H1 (cell line): ENCODE measurements at regions not wholly inside any gene's neighbourhood (a gene's known extent, or its start where the extent isn't known, plus 50 kb on each side); places are given as distances from the start of the nearest gene placed in this dataset.

Experiments used
- CTCF ChIA-PET: fragments of 300-600 bp; sonication (Branson Sonifier 250); formaldehyde crosslinking; loops from one replicate; lab custom pipeline; 2021; ENCODE audit not compliant: partially characterized antibody; lab: Charles Lee
- POLR2A ChIA-PET: fragments of 300-600 bp; sonication (Branson Sonifier 250); formaldehyde crosslinking; loops from one replicate; lab custom pipeline; 2021; ENCODE audit warnings: inconsistent platforms; ENCODE audit not compliant: partially characterized antibody; lab: Charles Lee
- DNase-seq, 2 experiments: peaks; one replicate each; pipeline versions ENCODE4 v3.0.0 to v3.0.0-alpha.2; 2010 to 2022; ENCODE audit warnings: low spot score in 2 of 2, low read depth in 1 of 2, mixed read lengths in 1 of 2
- FAIRE-seq: peaks from 2 replicates; lab custom pipeline; 2011; peaks lifted over from hg19 to GRCh38; lab: Jason Lieb, UNC
- H2AFZ ChIP-seq: 2 replicates; pipeline ENCODE4 v1.8.1; 2012; ENCODE audit warnings: low read length, inconsistent platforms
- H2AK5ac ChIP-seq: 2 replicates; pipeline ENCODE4 v1.6.1; 2013; ENCODE audit warnings: low read depth, low read length
- H2BK120ac ChIP-seq: replicated peaks from 2 replicates; pipeline ENCODE3; 2013; ENCODE audit warnings: low read depth, low read length, inconsistent platforms
- H2BK12ac ChIP-seq: 2 replicates; pipeline ENCODE4 v1.6.1; 2013; ENCODE audit warnings: low read depth, low read length
- H2BK15ac ChIP-seq: 2 replicates; pipeline ENCODE4 v1.6.1; 2013; ENCODE audit warnings: low read length
- H2BK20ac ChIP-seq: 2 replicates; pipeline ENCODE4 v1.6.1; 2013; ENCODE audit warnings: low read length
- H2BK5ac ChIP-seq: 2 replicates; pipeline ENCODE4 v1.6.1; 2013; ENCODE audit warnings: low read depth, low read length
- H3K14ac ChIP-seq: 2 replicates; pipeline ENCODE4 v1.6.1; 2013; ENCODE audit warnings: inconsistent platforms; ENCODE audit not compliant: insufficient read length
- H3K18ac ChIP-seq: 2 replicates; pipeline ENCODE4 v1.6.1; 2013; ENCODE audit warnings: low read length; ENCODE audit errors: extremely low read depth
- H3K23ac ChIP-seq: 2 replicates; pipeline ENCODE4 v1.6.1; 2013; ENCODE audit warnings: inconsistent platforms; ENCODE audit not compliant: insufficient read length
- H3K23me2 ChIP-seq: 2 replicates; pipeline ENCODE4 v1.6.1; 2013; ENCODE audit warnings: low read depth, low read length
- H3K27ac ChIP-seq: 2 replicates; pipeline ENCODE4 v1.6.1; 2011; ENCODE audit warnings: low read depth, low read length, inconsistent platforms
- H3K27me3 ChIP-seq, 4 experiments: replicated peaks in 1 of 4; 1 replicate in 1 of 4; 2 replicates in 3 of 4; pipeline versions ENCODE4 v1.6.1 to v1.8.1; 2011 to 2013; ENCODE audit warnings: low read length in 3 of 4, mild to moderate bottlenecking in 3 of 4, inconsistent platforms in 2 of 4, mixed read lengths in 2 of 4, moderate library complexity in 1 of 4; ENCODE audit not compliant: control insufficient read depth in 3 of 4, insufficient read depth in 3 of 4; ENCODE audit errors: extremely low read depth in 1 of 4
- H3K36me3 ChIP-seq, 4 experiments: 2 replicates each; pipeline versions ENCODE4 v1.6.1 to v1.8.1; 2011 to 2013; ENCODE audit warnings: mild to moderate bottlenecking in 4 of 4, low read length in 3 of 4, moderate library complexity in 2 of 4, control low read depth in 1 of 4, inconsistent platforms in 1 of 4; ENCODE audit not compliant: insufficient read depth in 4 of 4, control insufficient read depth in 2 of 4
- H3K4ac ChIP-seq: replicated peaks from 2 replicates; pipeline ENCODE3; 2013; ENCODE audit warnings: low read length, low read depth, mixed read lengths, inconsistent platforms; ENCODE audit not compliant: insufficient read length
- H3K4me1 ChIP-seq, 4 experiments: replicated peaks in 1 of 4; 1 replicate in 1 of 4; 2 replicates in 3 of 4; pipeline versions ENCODE4 v1.6.1 to v1.8.1; 2011 to 2013; ENCODE audit warnings: low read length in 3 of 4, inconsistent platforms in 2 of 4, mixed read lengths in 1 of 4; ENCODE audit not compliant: insufficient read depth in 4 of 4, control insufficient read depth in 3 of 4
- H3K4me2 ChIP-seq, 2 experiments: 2 replicates each; pipeline versions ENCODE4 v1.6.1 to v1.8.1; 2011 to 2013; ENCODE audit warnings: low read depth in 2 of 2, low read length in 2 of 2, control low read depth in 1 of 2, inconsistent platforms in 1 of 2, mild to moderate bottlenecking in 1 of 2; ENCODE audit not compliant: insufficient read depth in 1 of 2
- H3K4me3 ChIP-seq, 4 experiments: fragments of 200-600, 300-600 bp in 1 of 4; sonication (generic), shearing (Covaris generic), sonication (Bioruptor Twin) in 1 of 4; 2 replicates each; pipeline versions ENCODE4 v1.5.1 to v1.8.1; 2011 to 2016; ENCODE audit warnings: low read length in 4 of 4, low read depth in 3 of 4, control low read depth in 2 of 4, inconsistent platforms in 2 of 4, mild to moderate bottlenecking in 2 of 4, mixed read lengths in 1 of 4, moderate library complexity in 1 of 4; ENCODE audit not compliant: insufficient read depth in 2 of 4; ENCODE audit errors: extremely low read depth in 1 of 4
- H3K56ac ChIP-seq: replicated peaks from 2 replicates; pipeline ENCODE3; 2013; ENCODE audit warnings: low read depth, mild to moderate bottlenecking, mixed read lengths, low read length, inconsistent platforms; ENCODE audit not compliant: insufficient read length
- H3K79me1 ChIP-seq: 2 replicates; pipeline ENCODE4 v1.6.1; 2013; ENCODE audit warnings: low read depth, low read length, control low read depth
- H3K79me2 ChIP-seq, 2 experiments: 2 replicates each; pipeline versions ENCODE4 v1.6.1 to v1.8.1; 2012 to 2013; ENCODE audit warnings: low read length in 2 of 2, mild to moderate bottlenecking in 2 of 2, inconsistent platforms in 1 of 2; ENCODE audit not compliant: insufficient read depth in 2 of 2, control insufficient read depth in 1 of 2
- H3K9ac ChIP-seq, 4 experiments: replicated peaks in 1 of 4; 1 replicate in 1 of 4; 2 replicates in 3 of 4; pipeline versions ENCODE4 v1.6.1 to v1.8.1; 2011 to 2013; ENCODE audit warnings: low read depth in 3 of 4, low read length in 3 of 4, control low read depth in 2 of 4, mild to moderate bottlenecking in 2 of 4, moderate library complexity in 2 of 4, inconsistent platforms in 1 of 4; ENCODE audit errors: extremely low read depth in 1 of 4
- H3K9me3 ChIP-seq, 2 experiments: 2 replicates each; pipeline versions ENCODE4 v1.6.1 to v1.8.1; 2012 to 2013; ENCODE audit warnings: mild to moderate bottlenecking in 2 of 2, moderate library complexity in 2 of 2, control low read depth in 1 of 2, inconsistent platforms in 1 of 2, low read depth in 1 of 2, low read length in 1 of 2, mixed read lengths in 1 of 2; ENCODE audit not compliant: insufficient read depth in 2 of 2
- H4K20me1 ChIP-seq, 2 experiments: replicated peaks in 1 of 2; 2 replicates each; pipeline versions ENCODE3 to v1.8.1; 2011 to 2013; ENCODE audit warnings: inconsistent platforms in 2 of 2, low read length in 2 of 2, mild to moderate bottlenecking in 1 of 2; ENCODE audit not compliant: insufficient read depth in 2 of 2, control insufficient read depth in 1 of 2
- H4K5ac ChIP-seq: 2 replicates; pipeline ENCODE4 v1.6.1; 2013; ENCODE audit warnings: low read length, low read depth, mixed read lengths, inconsistent platforms; ENCODE audit not compliant: insufficient read length
- H4K8ac ChIP-seq: 2 replicates; pipeline ENCODE4 v1.8.0; 2013; ENCODE audit warnings: mild to moderate bottlenecking, moderate library complexity, low read length, inconsistent platforms; ENCODE audit not compliant: insufficient read depth; ENCODE audit errors: extremely low read depth
- H4K91ac ChIP-seq: replicated peaks from 2 replicates; pipeline ENCODE3; 2013; ENCODE audit warnings: low read length, mixed read lengths, inconsistent platforms; ENCODE audit not compliant: insufficient read length
- CBX5 ChIP-seq: fragments of 300-800, 300-1000 bp; sonication (generic); IDR thresholded peaks from 2 replicates; pipeline ENCODE4 v1.7.1; 2016; ENCODE audit warnings: antibody characterized with exemption, low read length, low read depth
- CTBP2 ChIP-seq: IDR thresholded peaks from 2 replicates; pipeline ENCODE4 v1.7.0; 2011; ENCODE audit warnings: borderline replicate concordance, mild to moderate bottlenecking, moderate library complexity, mixed read lengths, low read length; ENCODE audit not compliant: insufficient read depth, insufficient read length
- FOSL1 ChIP-seq: IDR thresholded peaks from 2 replicates; pipeline ENCODE4 v1.6.1; 2011; ENCODE audit warnings: mild to moderate bottlenecking, low read depth, low read length, moderate library complexity; ENCODE audit not compliant: insufficient read depth
- MAFK ChIP-seq: IDR thresholded peaks from 2 replicates; pipeline ENCODE4 v1.6.1; 2012; ENCODE audit warnings: low read depth, mild to moderate bottlenecking, improper control_type of control experiment, low read length
- NRF1 ChIP-seq: IDR thresholded peaks from 2 replicates; pipeline ENCODE4 v1.6.1; 2011; ENCODE audit warnings: mild to moderate bottlenecking, low read depth, low read length, improper control_type of control experiment
- RFX5 ChIP-seq: IDR thresholded peaks from 2 replicates; pipeline ENCODE4 v1.6.1; 2011; ENCODE audit warnings: low read depth, low read length, improper control_type of control experiment, borderline replicate concordance
- SP1 ChIP-seq: IDR thresholded peaks from 2 replicates; pipeline ENCODE4 v1.6.1; 2011; ENCODE audit warnings: low read depth, low read length
- TBP ChIP-seq: IDR thresholded peaks from 2 replicates; pipeline ENCODE4 v1.6.1; 2011; ENCODE audit warnings: low read depth, low read length, improper control_type of control experiment
- WGBS, 2 experiments: shearing (Covaris generic) in 1 of 2; methylation state at CpG; one replicate each; pipeline versions ENCODE4 v1.1.6 to v1.1.7; 2013 to 2015; ENCODE audit warnings: low lambda C conversion rate in 2 of 2, mixed read lengths in 2 of 2, inconsistent platforms in 1 of 2, low coverage in 1 of 2, missing lambda C conversion rate in 1 of 2; ENCODE audit not compliant: insufficient replicate concordance in 2 of 2, insufficient coverage in 1 of 2, insufficient read length in 1 of 2; ENCODE audit errors: extremely low coverage in 1 of 2, missing lambda C conversion rate in 1 of 2; 5-methylcytosine and 5-hydroxymethylcytosine counted together

DNA sequence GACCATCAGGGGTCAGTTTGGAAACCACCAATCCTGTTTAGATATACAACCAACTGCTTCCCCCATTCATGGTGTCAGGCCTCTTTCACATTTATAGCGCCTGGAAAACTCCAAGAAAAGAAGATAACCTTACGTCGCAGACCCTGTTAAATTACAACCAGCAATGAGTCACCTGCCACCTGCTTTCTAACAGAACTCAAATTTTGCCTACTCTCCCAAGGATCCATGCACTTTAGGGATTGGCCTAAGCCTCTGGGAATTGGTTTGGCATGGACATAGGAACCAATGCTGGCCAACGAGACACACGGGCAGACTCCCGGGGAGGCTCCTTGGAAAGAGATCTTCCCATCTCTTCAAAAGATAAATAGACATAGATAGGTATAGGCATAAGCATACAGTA, 87.0 kb downstream of the FEM1C start:
- ChIA-PET POLR2A (no interaction called here), CTCF (no interaction called here)
- Histone ChIP-seq H3K56ac (no peak overlapping the region), H3K18ac (no peak overlapping the region), H4K20me1 (no peaks in the 10 kb centered on the region), H4K91ac (no peak overlapping the region), H3K4me3 (no peak overlapping the region), H3K27ac (no peak overlapping the region), H3K36me3 (no peaks in the 10 kb centered on the region), H2BK15ac (no peak overlapping the region), H2BK120ac (no peak overlapping the region), H4K5ac (no peak overlapping the region), H3K79me1 (no peaks in the 10 kb centered on the region), H3K9me3 (no peaks in the 10 kb centered on the region), H3K4me1 (peaks cover 0 to 11% (median 0%) of the 10 kb centered on the region in 4 experiments; a peak in 1 of 7 replicates), H4K8ac (no peak overlapping the region), H2AFZ (peak overlapping the region; percentile 95; the same call in 1 of the 2 replicates), H2BK20ac (no peak overlapping the region), H2BK12ac (no peak overlapping the region), H2AK5ac (no peak overlapping the region), H3K14ac (no peak overlapping the region), H3K23me2 (no peaks in the 10 kb centered on the region), H3K4ac (no peak overlapping the region), H3K9ac (no peak overlapping the region), H3K79me2 (no peaks in the 10 kb centered on the region), H2BK5ac (no peak overlapping the region), H3K23ac (no peak overlapping the region), H3K27me3 (no peaks in the 10 kb centered on the region), H3K4me2 (no peak overlapping the region)
- FAIRE-seq (no peak), DNase-seq (no peak)
- TF ChIP-seq FOSL1 (no peak), RFX5 (no peak), CBX5 (no peak), CTBP2 (no peak), TBP (no peak), MAFK (no peak), NRF1 (no peak), SP1 (no peak)
- WGBS, 2 experiments = 91% methylated on average over 6 of the region's 6 CpGs; no CpG with 5 or more reads in 1 of the 2 experiments
